Lower lobe of right lung (tissue), 2 donors: ENCODE measurements at regions not wholly inside any gene's neighbourhood (a gene's known extent, or its start where the extent isn't known, plus 50 kb on each side); places are given as distances from the start of the nearest gene placed in this dataset.
"Not testable (repeated sequence)": the region's sequence is repeated elsewhere in the genome, so short reads cannot be mapped to it uniquely, and the experiment has no call there.

Experiments
- ATAC-seq, 2 donors: fragments of 200-7000 bp; cut with Tn5 transposase; one replicate each; pipeline ENCODE4 v1.9.1; 2020 to 2022; ENCODE audit warnings: mild to moderate bottlenecking in 2 of 2, moderate library complexity in 2 of 2
- DNase-seq: peaks from one replicate; pipeline ENCODE4 v3.0.0-alpha.2; 2020
- H3K27ac ChIP-seq: fragments of 200-600 bp; one replicate; pipeline ENCODE4 v1.8.0; 2022
- H3K27me3 ChIP-seq: fragments of 200-600 bp; one replicate; pipeline ENCODE4 v1.8.0; 2022; ENCODE audit warnings: low read depth
- H3K36me3 ChIP-seq: fragments of 200-600 bp; one replicate; pipeline ENCODE4 v1.8.0; 2022; ENCODE audit warnings: mild to moderate bottlenecking
- H3K4me1 ChIP-seq: fragments of 200-600 bp; one replicate; pipeline ENCODE4 v1.8.0; 2022
- H3K4me3 ChIP-seq: fragments of 200-600 bp; one replicate; pipeline ENCODE4 v1.8.0; 2022; ENCODE audit warnings: mild to moderate bottlenecking
- H3K9me3 ChIP-seq: fragments of 200-600 bp; one replicate; pipeline ENCODE4 v1.8.0; 2022
- CTCF ChIP-seq: fragments of 200-600 bp; IDR thresholded peaks from one replicate; pipeline ENCODE4 v1.8.0; 2022; ENCODE audit warnings: antibody characterized with exemption, mild to moderate bottlenecking
- intact Hi-C: fragments of 100-400 bp; cut with DNase I; formaldehyde crosslinking; loops from one replicate; pipeline ENCODE4 v1.11.0; 2022
- donor health status: DM: no; HTN: yes; CAD: no; lungs with severe emphysema.

GRCh38 chr5:134471858-134472449 is 53.5 kb upstream of the JADE2 start:
- intact Hi-C loops, H3K36me3 ChIP-seq, ATAC-seq, H3K9me3 ChIP-seq, H3K27ac ChIP-seq, H3K4me3 ChIP-seq, DNase-seq, H3K4me1 ChIP-seq, H3K27me3 ChIP-seq: not testable (repeated sequence)

- H3K27ac ChIP-seq: no peak overlapping the region
- H3K9me3 ChIP-seq: no peaks in the 10 kb centered on the region
- H3K4me3 ChIP-seq: no peak overlapping the region
- H3K36me3 ChIP-seq: no peaks in the 10 kb centered on the region
- TF ChIP-seq CTCF: no peak
- H3K4me1 ChIP-seq: peaks cover 32% of the 10 kb centered on the region
- intact Hi-C loops: no loop called here
- ATAC-seq: no peak
- DNase-seq: no peak
- H3K27me3 ChIP-seq: no peaks in the 10 kb centered on the region
Measured at GRCh38 chr5:134468921-134469400, 56.5 kb upstream of the JADE2 start.

- no peaks in the 10 kb centered on the region for H3K27me3 ChIP-seq
- ATAC-seq: no peak
- H3K27ac ChIP-seq: peak overlapping the region; percentile 96
- H3K9me3 ChIP-seq: no peaks in the 10 kb centered on the region
- intact Hi-C loops: no loop called here
- H3K4me3 ChIP-seq: peak overlapping the region; percentile 59
- peaks cover 38% of the 10 kb centered on the region for H3K4me1 ChIP-seq
- no peak for DNase-seq
- TF ChIP-seq CTCF: no peak
- no peaks in the 10 kb centered on the region for H3K36me3 ChIP-seq
Measured at GRCh38 chr5:134467231-134467630, 55.5 kb upstream of the CDKN2AIPNL start.

GRCh38 chr5:134466241-134467069 is 54.8 kb upstream of the CDKN2AIPNL start:
- DNase-seq (peak; percentile 97), ATAC-seq (peak; percentile 90 to 96)
- Histone ChIP-seq H3K4me3 (peak overlapping the region; percentile 59), H3K27me3 (no peaks in the 10 kb centered on the region), H3K9me3 (no peaks in the 10 kb centered on the region), H3K4me1 (peaks cover 38% of the 10 kb centered on the region), H3K27ac (peak overlapping the region; percentile 96), H3K36me3 (no peaks in the 10 kb centered on the region)
- no peak for TF ChIP-seq CTCF
- intact Hi-C loops: no loop called here

- intact Hi-C loops: no loop called here
- H3K27ac ChIP-seq: peak overlapping the region; percentile 96
- peak; percentile 89 for DNase-seq
- peaks cover 38% of the 10 kb centered on the region for H3K4me1 ChIP-seq
- no peak for TF ChIP-seq CTCF
- H3K36me3 ChIP-seq: no peaks in the 10 kb centered on the region
- peak; percentile 93 to 95 for ATAC-seq
- H3K9me3 ChIP-seq: no peaks in the 10 kb centered on the region
- H3K4me3 ChIP-seq: peak overlapping the region; percentile 59
- H3K27me3 ChIP-seq: no peaks in the 10 kb centered on the region
Measured at GRCh38 chr5:134465816-134466240, 54.1 kb upstream of the CDKN2AIPNL start.
